ENCODE measurements at regions not wholly inside any gene's neighbourhood (a gene's known extent, or its start where the extent isn't known, plus 50 kb on each side); places are given as distances from the start of the nearest gene placed in this dataset.

- H3K27me3 ChIP-seq: no peaks in the 10 kb centered on the region
- no peaks in the 10 kb centered on the region for H3K4me1 ChIP-seq
- intact Hi-C loops (cut with DNase I): no loop called here
- no peaks in the 10 kb centered on the region for H3K36me3 ChIP-seq
- H3K27ac ChIP-seq: no peak overlapping the region
- H3K9me3 ChIP-seq: no peaks in the 10 kb centered on the region
- TF ChIP-seq POLR2A (IDR thresholded peaks at IDR 0.05) (no peak), CTCF (IDR thresholded peaks at IDR 0.05) (no peak)
- DNase-seq: no peak
- 93 to 96% methylated on average over 1 of the region's 1 CpG for WGBS, 2 donors
- H3K4me3 ChIP-seq (replicated peaks in 1 of 3): no peak overlapping the region
These were observed 804.8 kb upstream of the ZEB2 start for GRCh38 chr2:145324748-145325147.

- DNase-seq: no peak
- WGBS, 2 donors: 68 to 79% methylated on average over 2 of the region's 2 CpGs
- intact Hi-C loops (cut with DNase I): no loop called here
- no peak overlapping the region for H3K27ac ChIP-seq
- no peaks in the 10 kb centered on the region for H3K4me1 ChIP-seq
- no peaks in the 10 kb centered on the region for H3K27me3 ChIP-seq
- no peaks in the 10 kb centered on the region for H3K36me3 ChIP-seq
- no peak overlapping the region for H3K4me3 ChIP-seq (replicated peaks in 1 of 3)
- TF ChIP-seq CTCF (IDR thresholded peaks at IDR 0.05): no peak
- TF ChIP-seq POLR2A (IDR thresholded peaks at IDR 0.05): no peak
- H3K9me3 ChIP-seq: no peaks in the 10 kb centered on the region
These were observed 803.6 kb upstream of the ZEB2 start for GRCh38 chr2:145323512-145323911.

- TF ChIP-seq POLR2A (IDR thresholded peaks at IDR 0.05): no peak
- TF ChIP-seq CTCF (IDR thresholded peaks at IDR 0.05): no peak
These were observed 801.4 kb upstream of the ZEB2 start for GRCh38 chr2:145321344-145321743.

GRCh38 chr2:145316496-145316895, 796.6 kb upstream of the ZEB2 start:
- H3K36me3 ChIP-seq: no peaks in the 10 kb centered on the region
- no peak overlapping the region for H3K27ac ChIP-seq
- H3K27me3 ChIP-seq: no peaks in the 10 kb centered on the region
- no peak for DNase-seq
- H3K9me3 ChIP-seq: no peaks in the 10 kb centered on the region
- TF ChIP-seq CTCF (IDR thresholded peaks at IDR 0.05) (no peak), POLR2A (IDR thresholded peaks at IDR 0.05) (no peak)
- no peaks in the 10 kb centered on the region for H3K4me1 ChIP-seq
- no peak overlapping the region for H3K4me3 ChIP-seq (replicated peaks in 1 of 3)
- intact Hi-C loops (cut with DNase I): no loop called here
- 94 to 100% methylated on average over 1 of the region's 1 CpG for WGBS, 2 donors

More at GRCh38 chr2:145321344-145321743, 801.4 kb upstream of the ZEB2 start:
- no peaks in the 10 kb centered on the region for H3K4me1 ChIP-seq
- H3K36me3 ChIP-seq: no peaks in the 10 kb centered on the region
- no peak overlapping the region for H3K27ac ChIP-seq
- intact Hi-C loops (cut with DNase I): no loop called here
- no peak overlapping the region for H3K4me3 ChIP-seq (replicated peaks in 1 of 3)
- no peaks in the 10 kb centered on the region for H3K27me3 ChIP-seq
- no peaks in the 10 kb centered on the region for H3K9me3 ChIP-seq
- 74 to 75% methylated on average over 2 of the region's 2 CpGs for WGBS, 2 donors
- DNase-seq: no peak

- WGBS, 2 donors: 61 to 62% methylated on average over 3 of the region's 3 CpGs
- no peak for TF ChIP-seq CTCF (IDR thresholded peaks at IDR 0.05)
- no peak for TF ChIP-seq POLR2A (IDR thresholded peaks at IDR 0.05)
- no peak overlapping the region for H3K27ac ChIP-seq
- no peaks in the 10 kb centered on the region for H3K27me3 ChIP-seq
- no peaks in the 10 kb centered on the region for H3K9me3 ChIP-seq
- DNase-seq: no peak
- H3K4me3 ChIP-seq (replicated peaks in 1 of 3): no peak overlapping the region
- intact Hi-C loops (cut with DNase I): no loop called here
- no peaks in the 10 kb centered on the region for H3K4me1 ChIP-seq
- no peaks in the 10 kb centered on the region for H3K36me3 ChIP-seq
These were observed 795.1 kb upstream of the ZEB2 start for GRCh38 chr2:145315053-145315452.
